ENCODE measurements at regions not wholly inside any gene's neighbourhood (a gene's known extent, or its start where the extent isn't known, plus 50 kb on each side); places are given as distances from the start of the nearest gene placed in this dataset.
A peak's percentile ranks its signal among the peaks of the same experiment; 100 is the strongest.
"Not testable (repeated sequence)": the region's sequence is repeated elsewhere in the genome, so short reads cannot be mapped to it uniquely, and the experiment has no call there.

GRCh38 chr10:57960406-57960805 lies 307.3 kb downstream of the IPMK start:
- DNase-seq (ENCODE audit: low spot score): no peak

GRCh38 chr10:57959318-57960006 lies 308.2 kb downstream of the IPMK start:
- no peak for DNase-seq (ENCODE audit: low spot score)

- no peak for DNase-seq (ENCODE audit: low spot score)
Measured at GRCh38 chr10:57955076-57955475, 312.6 kb downstream of the IPMK start.

GRCh38 chr10:57952741-57953140 lies 315.0 kb downstream of the IPMK start:
- no peak for DNase-seq (ENCODE audit: low spot score)

- no peak for DNase-seq (ENCODE audit: low spot score)
Measured at GRCh38 chr10:57950442-57950974, 317.2 kb downstream of the IPMK start.

GRCh38 chr10:57948796-57949195 lies 318.9 kb downstream of the IPMK start:
- DNase-seq (ENCODE audit: low spot score): no peak

GRCh38 chr10:57946833-57947232 lies 320.9 kb downstream of the IPMK start:
- DNase-seq (ENCODE audit: low spot score): no peak

- DNase-seq (ENCODE audit: low spot score): no peak
Measured at GRCh38 chr10:57943701-57944100, 324.0 kb downstream of the IPMK start.

- DNase-seq (ENCODE audit: low spot score): no peak
Measured at GRCh38 chr10:57925045-57925444, 342.6 kb downstream of the IPMK start.

- DNase-seq (ENCODE audit: low spot score): no peak
Measured at GRCh38 chr10:57921140-57921539, 346.6 kb downstream of the IPMK start.

- no peak for DNase-seq (ENCODE audit: low spot score)
Measured at GRCh38 chr10:57919864-57920263, 347.8 kb downstream of the IPMK start.

- no peak for DNase-seq (ENCODE audit: low spot score)
Measured at GRCh38 chr10:57917019-57917418, 350.7 kb downstream of the IPMK start.

GRCh38 chr10:57905861-57906260 lies 361.8 kb downstream of the IPMK start:
- no peak for DNase-seq (ENCODE audit: low spot score)

- no peak for DNase-seq (ENCODE audit: low spot score)
Measured at GRCh38 chr10:57905010-57905409, 362.7 kb downstream of the IPMK start.

- peak; percentile 59 for DNase-seq (ENCODE audit: low spot score)
Measured at GRCh38 chr10:57898231-57898630, 369.5 kb downstream of the IPMK start.

GRCh38 chr10:57897611-57898010 lies 370.1 kb downstream of the IPMK start:
- DNase-seq (ENCODE audit: low spot score): no peak

GRCh38 chr10:57894361-57894760 lies 373.3 kb downstream of the IPMK start:
- no peak for DNase-seq (ENCODE audit: low spot score)

GRCh38 chr10:57891201-57892006 lies 376.3 kb downstream of the IPMK start:
- no peak for DNase-seq (ENCODE audit: low spot score)

GRCh38 chr10:57890691-57891090 lies 377.0 kb downstream of the IPMK start:
- no peak for DNase-seq (ENCODE audit: low spot score)

- not testable (repeated sequence) for DNase-seq (ENCODE audit: low spot score)
Measured at GRCh38 chr10:57885618-57885968, 382.1 kb downstream of the IPMK start.

GRCh38 chr10:57884965-57885617 lies 382.6 kb downstream of the IPMK start:
- DNase-seq (ENCODE audit: low spot score): no peak

- no peak for DNase-seq (ENCODE audit: low spot score)
Measured at GRCh38 chr10:57884407-57884806, 383.3 kb downstream of the IPMK start.

All from ureter (tissue), 1 donor.